Parathyroid adenoma (tissue), 2 donors: ENCODE measurements at regions not wholly inside any gene's neighbourhood (a gene's known extent, or its start where the extent isn't known, plus 50 kb on each side); places are given as distances from the start of the nearest gene placed in this dataset.

Experiments used
- H2AFZ ChIP-seq: fragments of 300-600 bp; sonication (generic); one replicate; pipeline ENCODE4 v1.7.0; 2017; ENCODE audit warnings: antibody characterized with exemption, mild to moderate bottlenecking
- H3K27ac ChIP-seq: fragments of 300-600 bp; sonication (generic); one replicate; pipeline ENCODE4 v1.7.0; 2017
- H3K27me3 ChIP-seq: fragments of 300-600 bp; sonication (generic); one replicate; pipeline ENCODE4 v1.7.0; 2017; ENCODE audit warnings: low read length; ENCODE audit not compliant: control insufficient read depth, insufficient read depth
- H3K36me3 ChIP-seq: fragments of 300-600 bp; sonication (generic); one replicate; pipeline ENCODE4 v1.7.0; 2017; ENCODE audit warnings: low read length; ENCODE audit not compliant: control insufficient read depth, insufficient read depth
- H3K4me1 ChIP-seq: fragments of 300-600 bp; sonication (generic); one replicate; pipeline ENCODE4 v1.7.0; 2017; ENCODE audit warnings: control low read depth
- H3K4me2 ChIP-seq: fragments of 300-600 bp; sonication (generic); one replicate; pipeline ENCODE4 v1.7.0; 2017; ENCODE audit warnings: low read length
- H3K4me3 ChIP-seq: fragments of 300-600 bp; sonication (generic); one replicate; pipeline ENCODE4 v1.7.0; 2017; ENCODE audit warnings: low read depth, low read length
- H3K79me2 ChIP-seq: fragments of 300-600 bp; sonication (generic); one replicate; pipeline ENCODE4 v1.7.0; 2017; ENCODE audit warnings: control low read depth
- H3K9ac ChIP-seq: fragments of 300-600 bp; sonication (generic); one replicate; pipeline ENCODE4 v1.7.0; 2017; ENCODE audit warnings: mild to moderate bottlenecking
- H3K9me3 ChIP-seq: fragments of 300-600 bp; sonication (generic); one replicate; pipeline ENCODE4 v1.7.0; 2017; ENCODE audit warnings: low read length; ENCODE audit not compliant: control insufficient read depth
- CTCF ChIP-seq: fragments of 300-600 bp; sonication (generic); IDR thresholded peaks from one replicate; pipeline ENCODE4 v1.7.0; 2017; ENCODE audit warnings: antibody characterized with exemption, mild to moderate bottlenecking
- donor health status: primary hyperparathyroidism.

- no peak for TF ChIP-seq CTCF
- H3K27ac ChIP-seq: no peak overlapping the region
- no peaks in the 10 kb centered on the region for H3K79me2 ChIP-seq
- no peaks in the 10 kb centered on the region for H3K4me1 ChIP-seq
- no peak overlapping the region for H3K9ac ChIP-seq
- no peaks in the 10 kb centered on the region for H3K36me3 ChIP-seq
- H3K27me3 ChIP-seq: no peaks in the 10 kb centered on the region
- H3K4me3 ChIP-seq: no peak overlapping the region
- no peak overlapping the region for H2AFZ ChIP-seq
- H3K9me3 ChIP-seq: no peaks in the 10 kb centered on the region
- H3K4me2 ChIP-seq: no peak overlapping the region
These were observed 357.6 kb upstream of the CELF2 start for GRCh38 chr10:10660054-10660453.

- H3K79me2 ChIP-seq: no peaks in the 10 kb centered on the region
- H3K36me3 ChIP-seq: no peaks in the 10 kb centered on the region
- H2AFZ ChIP-seq: no peak overlapping the region
- no peaks in the 10 kb centered on the region for H3K9me3 ChIP-seq
- no peaks in the 10 kb centered on the region for H3K27me3 ChIP-seq
- H3K4me1 ChIP-seq: no peaks in the 10 kb centered on the region
- H3K9ac ChIP-seq: no peak overlapping the region
- H3K4me3 ChIP-seq: no peak overlapping the region
- no peak overlapping the region for H3K4me2 ChIP-seq
- no peak overlapping the region for H3K27ac ChIP-seq
- TF ChIP-seq CTCF: no peak
These were observed 356.5 kb upstream of the CELF2 start for GRCh38 chr10:10661176-10661575.

- no peak overlapping the region for H2AFZ ChIP-seq
- H3K79me2 ChIP-seq: no peaks in the 10 kb centered on the region
- H3K9ac ChIP-seq: no peak overlapping the region
- no peak overlapping the region for H3K4me2 ChIP-seq
- H3K4me1 ChIP-seq: no peaks in the 10 kb centered on the region
- no peaks in the 10 kb centered on the region for H3K36me3 ChIP-seq
- no peak overlapping the region for H3K4me3 ChIP-seq
- H3K9me3 ChIP-seq: no peaks in the 10 kb centered on the region
- H3K27me3 ChIP-seq: no peaks in the 10 kb centered on the region
- H3K27ac ChIP-seq: no peak overlapping the region
- TF ChIP-seq CTCF: no peak
These were observed 354.8 kb upstream of the CELF2 start for GRCh38 chr10:10662716-10663408.

- H3K4me1 ChIP-seq: no peaks in the 10 kb centered on the region
- no peak overlapping the region for H3K27ac ChIP-seq
- H3K4me3 ChIP-seq: no peak overlapping the region
- H2AFZ ChIP-seq: peak overlapping the region; percentile 17
- no peak overlapping the region for H3K4me2 ChIP-seq
- H3K36me3 ChIP-seq: no peaks in the 10 kb centered on the region
- no peak for TF ChIP-seq CTCF
- no peaks in the 10 kb centered on the region for H3K79me2 ChIP-seq
- no peaks in the 10 kb centered on the region for H3K9me3 ChIP-seq
- no peak overlapping the region for H3K9ac ChIP-seq
- H3K27me3 ChIP-seq: no peaks in the 10 kb centered on the region
These were observed 354.1 kb upstream of the CELF2 start for GRCh38 chr10:10663622-10664021.

GRCh38 chr10:10665750-10666149 lies 351.9 kb upstream of the CELF2 start:
- no peak overlapping the region for H3K4me2 ChIP-seq
- H3K27me3 ChIP-seq: no peaks in the 10 kb centered on the region
- H3K9me3 ChIP-seq: no peaks in the 10 kb centered on the region
- no peak overlapping the region for H2AFZ ChIP-seq
- H3K4me1 ChIP-seq: no peaks in the 10 kb centered on the region
- no peak overlapping the region for H3K27ac ChIP-seq
- H3K79me2 ChIP-seq: no peaks in the 10 kb centered on the region
- no peak overlapping the region for H3K9ac ChIP-seq
- H3K36me3 ChIP-seq: no peaks in the 10 kb centered on the region
- H3K4me3 ChIP-seq: no peak overlapping the region
- no peak for TF ChIP-seq CTCF
